Activated CD4-positive, alpha-beta memory T cell treated with anti-CD3 and anti-CD28 coated beads, Interleukin-2, amount 10 ng/mL, durations not matched to agents 7 days and 5 days (primary cell): ENCODE measurements at regions not wholly inside any gene's neighbourhood (a gene's known extent, or its start where the extent isn't known, plus 50 kb on each side); places are given as distances from the start of the nearest gene placed in this dataset.
A peak's percentile ranks its signal among the peaks of the same experiment; 100 is the strongest.

Experiments used
- CTCF ChIA-PET: fragments of 350-600 bp; sonication (Branson Sonifier 250); formaldehyde crosslinking; loops from one replicate; lab custom pipeline; 2021; ENCODE audit warnings: antibody characterized with exemption, inconsistent platforms; lab: Charles Lee
- POLR2A ChIA-PET: fragments of 350-600 bp; sonication (Branson Sonifier 250); formaldehyde crosslinking; loops from one replicate; lab custom pipeline; 2021; ENCODE audit warnings: antibody characterized with exemption; lab: Charles Lee
- DNase-seq: peaks from one replicate; pipeline ENCODE4 v3.0.0-alpha.2; 2020
- H3K27ac Mint-ChIP-seq: one replicate; pipeline ENCODE4 v1.8.0; 2021; ENCODE audit warnings: mild to moderate bottlenecking, mixed read lengths
- H3K27me3 Mint-ChIP-seq: one replicate; pipeline ENCODE4 v1.8.0; 2021; ENCODE audit warnings: mixed read lengths
- H3K36me3 Mint-ChIP-seq: one replicate; pipeline ENCODE4 v1.8.0; 2021; ENCODE audit warnings: low read depth, mixed read lengths
- H3K4me1 Mint-ChIP-seq: one replicate; pipeline ENCODE4 v1.8.0; 2021; ENCODE audit warnings: mixed read lengths
- H3K4me3 Mint-ChIP-seq: one replicate; pipeline ENCODE4 v1.8.0; 2021; ENCODE audit warnings: mild to moderate bottlenecking, mixed read lengths
- H3K9me3 Mint-ChIP-seq: one replicate; pipeline ENCODE4 v1.8.0; 2021; ENCODE audit warnings: mixed read lengths

- H3K27ac Mint-ChIP-seq = peak overlapping the region; percentile 28
- H3K4me1 Mint-ChIP-seq = peaks cover 89% of the 10 kb centered on the region
- POLR2A ChIA-PET = no interaction called here
- H3K36me3 Mint-ChIP-seq = peaks cover 63% of the 10 kb centered on the region
- no peak for DNase-seq
- no peaks in the 10 kb centered on the region for H3K27me3 Mint-ChIP-seq
- CTCF ChIA-PET = no interaction called here
- H3K9me3 Mint-ChIP-seq = no peaks in the 10 kb centered on the region
- peak overlapping the region; percentile 44 for H3K4me3 Mint-ChIP-seq
Measured at GRCh38 chr9:89706086-89706485, 101.3 kb downstream of the GADD45G start.

GRCh38 chr9:89706731-89707191 lies 101.9 kb downstream of the GADD45G start:
- no peaks in the 10 kb centered on the region for H3K9me3 Mint-ChIP-seq
- H3K27me3 Mint-ChIP-seq = no peaks in the 10 kb centered on the region
- POLR2A ChIA-PET = no interaction called here
- DNase-seq = no peak
- H3K4me1 Mint-ChIP-seq = peaks cover 89% of the 10 kb centered on the region
- peaks cover 68% of the 10 kb centered on the region for H3K36me3 Mint-ChIP-seq
- CTCF ChIA-PET = no interaction called here
- no peak overlapping the region for H3K27ac Mint-ChIP-seq
- H3K4me3 Mint-ChIP-seq = peak overlapping the region; percentile 29

- POLR2A ChIA-PET = interaction anchor here (0.8 to 9.5 kb wide), 8 partner anchors 9 to 400 kb away, joined by 3 to 114 read pairs (median 10); partner anchors contain the start of gene GADD45G
- Mint-ChIP-seq H3K4me1 (peaks cover 92% of the 10 kb centered on the region), H3K27me3 (no peaks in the 10 kb centered on the region), H3K36me3 (peaks cover 59% of the 10 kb centered on the region), H3K4me3 (no peak overlapping the region), H3K27ac (peak overlapping the region; percentile 80), H3K9me3 (no peaks in the 10 kb centered on the region)
- CTCF ChIA-PET = interaction anchor here (0.5 to 3.1 kb wide), 7 partner anchors 9 to 106 kb away, joined by 3 to 16 read pairs (median 4); partner anchors contain the start of gene GADD45G
- DNase-seq = no peak
Measured at GRCh38 chr9:89710697-89711096, 105.9 kb downstream of the GADD45G start.

- H3K9me3 Mint-ChIP-seq = peaks cover 1% of the 10 kb centered on the region
- ChIA-PET POLR2A (interaction anchor here (2.6 to 9.5 kb wide), 3 partner anchors 10 to 107 kb away, joined by 12 to 114 read pairs (median 20); partner anchors contain the start of gene GADD45G), CTCF (interaction anchor here (3.1 kb wide), 1 partner anchor 10 kb away, joined by 16 read pairs; no protein-coding TSS in a partner anchor)
- no peak overlapping the region for H3K4me3 Mint-ChIP-seq
- H3K27me3 Mint-ChIP-seq = no peaks in the 10 kb centered on the region
- H3K4me1 Mint-ChIP-seq = peaks cover 93% of the 10 kb centered on the region
- H3K27ac Mint-ChIP-seq = peak overlapping the region; percentile 80
- DNase-seq = no peak
- peaks cover 58% of the 10 kb centered on the region for H3K36me3 Mint-ChIP-seq
Measured at GRCh38 chr9:89711866-89712265, 107.1 kb downstream of the GADD45G start.

- Mint-ChIP-seq H3K27me3 (no peaks in the 10 kb centered on the region), H3K4me1 (peaks cover 93% of the 10 kb centered on the region), H3K27ac (peak overlapping the region; percentile 80), H3K4me3 (no peak overlapping the region), H3K9me3 (peaks cover 4% of the 10 kb centered on the region), H3K36me3 (peaks cover 58% of the 10 kb centered on the region)
- POLR2A ChIA-PET = interaction anchor here (9.5 kb wide), 1 partner anchor 11 kb away, joined by 114 read pairs; no protein-coding TSS in a partner anchor
- DNase-seq = no peak
- CTCF ChIA-PET = interaction anchor here (3.1 kb wide), 1 partner anchor 10 kb away, joined by 16 read pairs; no protein-coding TSS in a partner anchor
Measured at GRCh38 chr9:89712283-89712682, 107.5 kb downstream of the GADD45G start.

GRCh38 chr9:89714321-89714720 lies 109.5 kb downstream of the GADD45G start:
- DNase-seq = no peak
- CTCF ChIA-PET = interaction anchor here (1.3 to 3.8 kb wide), 3 partner anchors 11 to 29 kb away, joined by 5 to 16 read pairs (median 11); no protein-coding TSS in a partner anchor
- Mint-ChIP-seq H3K27ac (peak overlapping the region; percentile 89), H3K36me3 (peaks cover 47% of the 10 kb centered on the region), H3K4me3 (peak overlapping the region; percentile 31), H3K27me3 (no peaks in the 10 kb centered on the region), H3K4me1 (peaks cover 88% of the 10 kb centered on the region), H3K9me3 (peaks cover 4% of the 10 kb centered on the region)
- POLR2A ChIA-PET = interaction anchor here (1.3 to 9.5 kb wide), 7 partner anchors 13 to 109 kb away, joined by 4 to 114 read pairs (median 15); partner anchors contain the start of gene GADD45G

GRCh38 chr9:89715318-89715858 lies 110.6 kb downstream of the GADD45G start:
- no peaks in the 10 kb centered on the region for H3K27me3 Mint-ChIP-seq
- ChIA-PET CTCF (interaction anchor here (0.6 to 3.8 kb wide), 5 partner anchors 12 to 113 kb away, joined by 3 to 16 read pairs (median 5); no protein-coding TSS in a partner anchor), POLR2A (interaction anchor here (1.3 to 9.5 kb wide), 7 partner anchors 14 to 110 kb away, joined by 4 to 114 read pairs (median 15); partner anchors contain the start of gene GADD45G)
- peak overlapping the region; percentile 89 for H3K27ac Mint-ChIP-seq
- peaks cover 4% of the 10 kb centered on the region for H3K9me3 Mint-ChIP-seq
- DNase-seq = no peak
- H3K4me3 Mint-ChIP-seq = peak overlapping the region; percentile 31
- H3K4me1 Mint-ChIP-seq = peaks cover 85% of the 10 kb centered on the region
- peaks cover 43% of the 10 kb centered on the region for H3K36me3 Mint-ChIP-seq

- no peaks in the 10 kb centered on the region for H3K27me3 Mint-ChIP-seq
- H3K9me3 Mint-ChIP-seq = peaks cover 4% of the 10 kb centered on the region
- H3K4me1 Mint-ChIP-seq = peaks cover 84% of the 10 kb centered on the region
- POLR2A ChIA-PET = interaction anchor here (1.3 to 9.5 kb wide), 7 partner anchors 15 to 110 kb away, joined by 4 to 114 read pairs (median 15); partner anchors contain the start of gene GADD45G
- no peak for DNase-seq
- CTCF ChIA-PET = interaction anchor here (0.6 to 3.8 kb wide), 6 partner anchors 13 to 113 kb away, joined by 3 to 16 read pairs (median 4); no protein-coding TSS in a partner anchor
- peaks cover 44% of the 10 kb centered on the region for H3K36me3 Mint-ChIP-seq
- H3K27ac Mint-ChIP-seq = peak overlapping the region; percentile 89
- peak overlapping the region; percentile 31 for H3K4me3 Mint-ChIP-seq
Measured at GRCh38 chr9:89715881-89716280, 111.1 kb downstream of the GADD45G start.

- no peak overlapping the region for H3K4me3 Mint-ChIP-seq
- H3K27ac Mint-ChIP-seq = peak overlapping the region; percentile 89
- POLR2A ChIA-PET = interaction anchor here (2.8 to 9.5 kb wide), 5 partner anchors 15 to 33 kb away, joined by 11 to 114 read pairs (median 28); no protein-coding TSS in a partner anchor
Measured at GRCh38 chr9:89716559-89716958, 111.7 kb downstream of the GADD45G start.

GRCh38 chr9:89718176-89718575 lies 113.4 kb downstream of the GADD45G start:
- DNase-seq = no peak
- Mint-ChIP-seq H3K4me1 (peaks cover 65% of the 10 kb centered on the region), H3K36me3 (peaks cover 35% of the 10 kb centered on the region), H3K27ac (no peak overlapping the region), H3K9me3 (peaks cover 4% of the 10 kb centered on the region), H3K4me3 (no peak overlapping the region), H3K27me3 (no peaks in the 10 kb centered on the region)
- POLR2A ChIA-PET = interaction anchor here (1.7 to 2.0 kb wide), 3 partner anchors 11 to 26 kb away, joined by 4 to 7 read pairs (median 5); no protein-coding TSS in a partner anchor
- CTCF ChIA-PET = interaction anchor here (1.2 to 1.9 kb wide), 2 partner anchors 10 to 21 kb away, joined by 3 to 5 read pairs; no protein-coding TSS in a partner anchor

More at GRCh38 chr9:89716559-89716958, 111.7 kb downstream of the GADD45G start:
- H3K4me1 Mint-ChIP-seq = peaks cover 80% of the 10 kb centered on the region
- peaks cover 40% of the 10 kb centered on the region for H3K36me3 Mint-ChIP-seq
- DNase-seq = no peak
- CTCF ChIA-PET = interaction anchor here (0.6 to 3.8 kb wide), 6 partner anchors 13 to 1639 kb away, joined by 3 to 16 read pairs (median 3); no protein-coding TSS in a partner anchor
- H3K27me3 Mint-ChIP-seq = no peaks in the 10 kb centered on the region
- peaks cover 4% of the 10 kb centered on the region for H3K9me3 Mint-ChIP-seq

- no peak for DNase-seq
- Mint-ChIP-seq H3K36me3 (peaks cover 35% of the 10 kb centered on the region), H3K27me3 (no peaks in the 10 kb centered on the region), H3K27ac (no peak overlapping the region), H3K4me1 (peaks cover 63% of the 10 kb centered on the region), H3K9me3 (peaks cover 4% of the 10 kb centered on the region), H3K4me3 (no peak overlapping the region)
- ChIA-PET CTCF (interaction anchor here (1.2 to 1.9 kb wide), 2 partner anchors 9 to 20 kb away, joined by 3 to 5 read pairs; no protein-coding TSS in a partner anchor), POLR2A (interaction anchor here (0.8 to 2.7 kb wide), 6 partner anchors 9 to 26 kb away, joined by 3 to 14 read pairs (median 4); no protein-coding TSS in a partner anchor)
Measured at GRCh38 chr9:89718651-89719050, 113.8 kb downstream of the GADD45G start.

- H3K4me3 Mint-ChIP-seq = no peak overlapping the region
- H3K27ac Mint-ChIP-seq = no peak overlapping the region
- H3K36me3 Mint-ChIP-seq = peaks cover 31% of the 10 kb centered on the region
- H3K27me3 Mint-ChIP-seq = no peaks in the 10 kb centered on the region
- DNase-seq = no peak
- peaks cover 58% of the 10 kb centered on the region for H3K4me1 Mint-ChIP-seq
- peaks cover 4% of the 10 kb centered on the region for H3K9me3 Mint-ChIP-seq
- CTCF ChIA-PET = interaction anchor here (0.9 to 1.2 kb wide), 2 partner anchors 9 to 20 kb away, joined by 3 read pairs; no protein-coding TSS in a partner anchor
- POLR2A ChIA-PET = interaction anchor here (0.8 to 2.7 kb wide), 5 partner anchors 9 to 27 kb away, joined by 3 to 14 read pairs (median 3); no protein-coding TSS in a partner anchor
Measured at GRCh38 chr9:89719202-89719601, 114.4 kb downstream of the GADD45G start.
